K562 (cell line): ENCODE measurements at regions not wholly inside any gene's neighbourhood (a gene's known extent, or its start where the extent isn't known, plus 50 kb on each side); places are given as distances from the start of the nearest gene placed in this dataset.

ENCODE experiments used
- ATF3 ChIP-seq, 2 experiments: fragments of 450-650 bp in 1 of 2; sonication (generic) in 1 of 2; formaldehyde crosslinking in 1 of 2; IDR thresholded peaks in 1 of 2; conservative IDR thresholded peaks in 1 of 2; 2 replicates each; pipeline versions ENCODE4 v1.6.1 to v1.8.1; 2016 to 2023; ENCODE audit warnings: mild to moderate bottlenecking in 2 of 2, moderate library complexity in 2 of 2, inconsistent platforms in 1 of 2, missing genetic modification reagents in 1 of 2
- BCLAF1 ChIP-seq, 2 experiments: fragments of 450-650 bp in 1 of 2; IDR thresholded peaks; 2 replicates each; pipeline ENCODE4 v1.6.1; 2011 to 2017; ENCODE audit warnings: low read depth in 2 of 2, antibody characterized with exemption in 1 of 2, borderline replicate concordance in 1 of 2, low read length in 1 of 2, mild to moderate bottlenecking in 1 of 2, mixed read lengths in 1 of 2; ENCODE audit not compliant: control insufficient read depth in 1 of 2
- CTCF ChIP-seq, 3 experiments: IDR thresholded peaks in 2 of 3; conservative IDR thresholded peaks in 1 of 3; 2 replicates each; pipeline ENCODE4 v1.5.1; 2011 to 2012; ENCODE audit warnings: low read length in 3 of 3, mild to moderate bottlenecking in 3 of 3, control low read depth in 2 of 3, improper control_type of control experiment in 1 of 3, inconsistent platforms in 1 of 3, low read depth in 1 of 3, mixed read lengths in 1 of 3, moderate library complexity in 1 of 3; ENCODE audit not compliant: insufficient read depth in 2 of 3
- MAFK ChIP-seq: IDR thresholded peaks from 2 replicates; pipeline ENCODE4 v1.6.1; 2011; ENCODE audit warnings: low read length, improper control_type of control experiment
- MXI1 ChIP-seq: IDR thresholded peaks from 2 replicates; pipeline ENCODE4 v1.6.1; 2011; ENCODE audit warnings: low read depth, mild to moderate bottlenecking, improper control_type of control experiment, low read length
- MYNN ChIP-seq, 2 experiments: sonication (generic); formaldehyde crosslinking in 1 of 2; IDR thresholded peaks; 2 replicates each; pipeline versions ENCODE4 v1.5.0 to v1.6.1; 2016 to 2020; ENCODE audit warnings: antibody characterized with exemption in 1 of 2, missing genetic modification reagents in 1 of 2
- SMC3 ChIP-seq: conservative IDR thresholded peaks from 2 replicates; pipeline ENCODE4 v1.6.1; 2011; ENCODE audit warnings: low read depth, low read length, improper control_type of control experiment; ENCODE audit not compliant: insufficient read depth
- SP1 ChIP-seq: sonication (generic); formaldehyde crosslinking; IDR thresholded peaks from 2 replicates; pipeline ENCODE4 v1.8.1; 2022; ENCODE audit warnings: mild to moderate bottlenecking, missing genetic modification reagents
- ZBTB17 ChIP-seq: fragments of 450-650 bp; formaldehyde crosslinking; IDR thresholded peaks from 2 replicates; pipeline ENCODE4 v1.4.0; 2020; ENCODE audit warnings: mild to moderate bottlenecking
- ZNF785 ChIP-seq: fragments of 250-450 bp; sonication (Bioruptor Pico); IDR thresholded peaks from 2 replicates; pipeline ENCODE4 v1.4.0; 2020; ENCODE audit warnings: mild to moderate bottlenecking

- no peak for TF ChIP-seq CTCF (IDR thresholded peaks at IDR 0.05 in 2 of 3, conservative IDR thresholded peaks at IDR 0.05 in 1 of 3; ENCODE audit: insufficient read depth in 2 of 3, low read depth in 1 of 3, low read length in 3 of 3)
- TF ChIP-seq MXI1: no peak
- TF ChIP-seq MYNN (IDR thresholded peaks at IDR 0.05): no peak
- no peak for TF ChIP-seq MYNN (CRISPR knock-in tag; IDR thresholded peaks at IDR 0.05)
- TF ChIP-seq ZNF785 (CRISPR knock-in tag): no peak
- TF ChIP-seq SMC3: no peak
- no peak for TF ChIP-seq MAFK
- no peak for TF ChIP-seq ZBTB17 (CRISPR knock-in tag)
- no peak for TF ChIP-seq SP1 (CRISPR knock-in tag)
- TF ChIP-seq BCLAF1 (IDR thresholded peaks at IDR 0.05; ENCODE audit: borderline replicate concordance in 1 of 2, control insufficient read depth in 1 of 2, low read depth in 2 of 2, low read length in 1 of 2): no peak
- no peak for TF ChIP-seq ATF3 (IDR thresholded peaks at IDR 0.05)
- no peak for TF ChIP-seq ATF3 (CRISPR knock-in tag; conservative IDR thresholded peaks at IDR 0.05)
These were observed 120.0 kb downstream of the UTRN start for GRCh38 chr6:144405163-144405562.
